GM23338 (cell line): ENCODE measurements at regions not wholly inside any gene's neighbourhood (a gene's known extent, or its start where the extent isn't known, plus 50 kb on each side); places are given as distances from the start of the nearest gene placed in this dataset.

Experiments
- ATAC-seq: fragments of 200-7000 bp; cut with Tn5 transposase; 3 replicates; pipeline ENCODE4 v1.9.1; 2020
- DNase-seq: peaks from one replicate; pipeline ENCODE4 v3.0.0-alpha.2; 2015; ENCODE audit warnings: low spot score
- H2AFZ ChIP-seq: fragments of 200-600 bp; sonication (generic); 2 replicates; pipeline ENCODE4 v1.8.0; 2016; ENCODE audit warnings: antibody characterized with exemption, mild to moderate bottlenecking, moderate library complexity
- H3F3A ChIP-seq: fragments of 200-600 bp; sonication (generic); replicated peaks from 2 replicates; pipeline ENCODE4 v1.8.0; 2017; ENCODE audit warnings: antibody characterized with exemption, mixed run types, low read depth
- H3K27ac ChIP-seq: fragments of 200-600 bp; sonication (generic); 2 replicates; pipeline ENCODE4 v1.6.1; 2016; ENCODE audit warnings: low read depth
- H3K27me3 ChIP-seq: fragments of 200-600 bp; sonication (generic); 2 replicates; pipeline ENCODE4 v1.8.0; 2016; ENCODE audit warnings: mild to moderate bottlenecking, mixed run types, moderate library complexity; ENCODE audit not compliant: insufficient read depth
- H3K36me3 ChIP-seq: fragments of 200-600 bp; sonication (generic); 2 replicates; pipeline ENCODE4 v1.8.0; 2016; ENCODE audit warnings: mild to moderate bottlenecking; ENCODE audit not compliant: insufficient read depth
- H3K4me1 ChIP-seq: fragments of 200-600 bp; sonication (generic); 2 replicates; pipeline ENCODE4 v1.8.0; 2016; ENCODE audit warnings: mild to moderate bottlenecking, moderate library complexity; ENCODE audit not compliant: insufficient read depth
- H3K4me2 ChIP-seq: fragments of 200-600 bp; sonication (generic); 2 replicates; pipeline ENCODE4 v1.7.1; 2017; ENCODE audit warnings: mixed run types
- H3K4me3 ChIP-seq: fragments of 200-600 bp; sonication (generic); 2 replicates; pipeline ENCODE4 v1.6.1; 2016; ENCODE audit warnings: mixed run types
- H3K79me2 ChIP-seq: fragments of 200-600 bp; sonication (generic); replicated peaks from 2 replicates; pipeline ENCODE4 v1.8.0; 2017; ENCODE audit warnings: mild to moderate bottlenecking; ENCODE audit not compliant: insufficient read depth
- H3K9me2 ChIP-seq: fragments of 200-600 bp; sonication (generic); 2 replicates; pipeline ENCODE4 v1.8.0; 2017; ENCODE audit not compliant: insufficient read depth
- H4K20me1 ChIP-seq: fragments of 200-600 bp; sonication (generic); replicated peaks from 2 replicates; pipeline ENCODE4 v1.8.0; 2017; ENCODE audit warnings: mild to moderate bottlenecking; ENCODE audit not compliant: insufficient read depth
- H3K27ac Mint-ChIP-seq: 2 replicates; pipeline ENCODE4 v1.8.0; 2020; ENCODE audit warnings: inconsistent platforms, mild to moderate bottlenecking, moderate library complexity, mixed read lengths
- H3K27me3 Mint-ChIP-seq: 3 replicates; pipeline ENCODE4 v1.8.0; 2022; ENCODE audit warnings: low read depth, mild to moderate bottlenecking, moderate library complexity, mixed read lengths, inconsistent platforms; ENCODE audit not compliant: insufficient read depth, poor library complexity
- H3K36me3 Mint-ChIP-seq: 3 replicates; pipeline ENCODE4 v1.8.0; 2021; ENCODE audit warnings: low read depth, mild to moderate bottlenecking, inconsistent platforms, moderate library complexity, mixed read lengths
- H3K4me1 Mint-ChIP-seq: 3 replicates; pipeline ENCODE4 v1.8.0; 2020; ENCODE audit warnings: mild to moderate bottlenecking, inconsistent platforms, mixed read lengths
- H3K4me3 Mint-ChIP-seq: 3 replicates; pipeline ENCODE4 v1.8.0; 2021; ENCODE audit warnings: moderate library complexity, mild to moderate bottlenecking, inconsistent platforms, mixed read lengths
- H3K9me3 Mint-ChIP-seq: 3 replicates; pipeline ENCODE4 v1.8.0; 2020; ENCODE audit warnings: moderate library complexity, mild to moderate bottlenecking, inconsistent platforms, mixed read lengths
- CREB1 ChIP-seq: fragments of 250-450 bp; sonication (Bioruptor Pico); IDR thresholded peaks from 2 replicates; pipeline ENCODE4 v1.5.0; 2020; ENCODE audit warnings: low read depth, mild to moderate bottlenecking, moderate library complexity
- ETS1 ChIP-seq: IDR thresholded peaks from 2 replicates; pipeline ENCODE4 v1.6.1; 2016; ENCODE audit warnings: antibody characterized with exemption
- EZH2 ChIP-seq: fragments of 200-600 bp; sonication (generic); IDR thresholded peaks from one replicate; pipeline ENCODE4 v1.8.0; 2017; ENCODE audit warnings: antibody characterized with exemption, mild to moderate bottlenecking, low read depth; ENCODE audit not compliant: unreplicated experiment
- JUNB ChIP-seq: IDR thresholded peaks from one replicate; pipeline ENCODE4 v1.6.1; 2016; ENCODE audit warnings: antibody characterized with exemption; ENCODE audit not compliant: unreplicated experiment
- NANOG ChIP-seq: IDR thresholded peaks from 2 replicates; pipeline ENCODE4 v1.6.1; 2016; ENCODE audit warnings: antibody characterized with exemption, borderline replicate concordance
- POLR2AphosphoS5 ChIP-seq: IDR thresholded peaks from 2 replicates; pipeline ENCODE4 v1.6.1; 2016; ENCODE audit warnings: antibody characterized with exemption, low read depth
- STAT1 ChIP-seq: IDR thresholded peaks from one replicate; pipeline ENCODE4 v1.6.1; 2016; ENCODE audit warnings: antibody characterized with exemption; ENCODE audit not compliant: unreplicated experiment
- ZNF114 ChIP-seq: fragments of 250-450 bp; sonication (Bioruptor Pico); IDR thresholded peaks from 2 replicates; pipeline ENCODE4 v1.5.0; 2020; ENCODE audit warnings: mild to moderate bottlenecking, moderate library complexity
- ZNF331 ChIP-seq: fragments of 250-450 bp; sonication (Bioruptor Pico); IDR thresholded peaks from 2 replicates; pipeline ENCODE4 v1.5.0; 2020; ENCODE audit warnings: low read depth, mild to moderate bottlenecking, moderate library complexity
- ZNF462 ChIP-seq: fragments of 250-450 bp; sonication (Bioruptor Pico); IDR thresholded peaks from 2 replicates; pipeline ENCODE4 v1.5.0; 2020; ENCODE audit warnings: mild to moderate bottlenecking, moderate library complexity

DNA sequence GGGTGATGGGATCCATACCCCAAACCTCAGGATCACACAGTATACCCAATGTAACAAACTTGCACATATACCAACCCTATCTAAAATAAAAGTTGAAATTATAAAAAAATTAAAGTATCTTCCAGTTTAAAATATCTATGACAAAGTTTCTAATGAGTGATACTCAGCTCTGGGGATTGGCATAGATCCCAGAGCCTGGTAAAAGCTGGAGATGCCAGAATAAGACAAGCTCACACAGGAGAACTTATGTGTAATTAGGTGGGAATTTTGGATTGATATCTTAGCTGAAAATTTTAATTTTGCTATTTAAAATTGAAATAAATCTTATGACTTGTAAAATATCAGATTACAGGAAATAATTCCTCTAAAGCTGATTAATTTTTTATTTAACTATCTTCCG, 686.5 kb downstream of the GABRG1 start (continued):
- no peak for TF ChIP-seq ZNF462 (CRISPR knock-in tag)

- no peak overlapping the region for H2AFZ ChIP-seq
- peaks cover 1% of the 10 kb centered on the region; the same call in 1 of the 2 replicates for H3K4me1 ChIP-seq
- no peaks in the 10 kb centered on the region for H3K27me3 ChIP-seq
- no peak overlapping the region for H3K4me2 ChIP-seq
- no peak overlapping the region for H3K4me3 ChIP-seq
- no peak overlapping the region for H3K27ac ChIP-seq
- H3K9me2 ChIP-seq = peaks cover 9% of the 10 kb centered on the region; the same call in 1 of the 2 replicates
- no peaks in the 10 kb centered on the region for H3K27me3 Mint-ChIP-seq
- no peaks in the 10 kb centered on the region for H3F3A ChIP-seq
- H3K79me2 ChIP-seq = no peaks in the 10 kb centered on the region
- H3K36me3 ChIP-seq = no peaks in the 10 kb centered on the region
- no peaks in the 10 kb centered on the region for H3K4me1 Mint-ChIP-seq
- no peak for ATAC-seq
- H3K9me3 Mint-ChIP-seq = peaks cover 56% of the 10 kb centered on the region
- H4K20me1 ChIP-seq = no peaks in the 10 kb centered on the region
- H3K4me3 Mint-ChIP-seq = no peak overlapping the region
- no peak for DNase-seq
- peaks cover 15% of the 10 kb centered on the region; the same call in 2 of the 3 replicates for H3K36me3 Mint-ChIP-seq
- no peak overlapping the region for H3K27ac Mint-ChIP-seq
- TF ChIP-seq EZH2 (no peak), ETS1 (no peak), STAT1 (no peak), NANOG (no peak), ZNF114 (CRISPR knock-in tag) (no peak), JUNB (no peak), POLR2AphosphoS5 (no peak), ZNF462 (CRISPR knock-in tag) (no peak), ZNF331 (CRISPR knock-in tag) (no peak), CREB1 (CRISPR knock-in tag) (no peak)
These were observed 698.7 kb downstream of the GABRG1 start for GRCh38 chr4:45425135-45425534.
